Hepatocyte (in vitro differentiated cells): ENCODE measurements at regions not wholly inside any gene's neighbourhood (a gene's known extent, or its start where the extent isn't known, plus 50 kb on each side); places are given as distances from the start of the nearest gene placed in this dataset.

Experiments
- EZH2 ChIP-seq: fragments of 200-600 bp; sonication (generic); IDR thresholded peaks from 2 replicates; pipeline ENCODE4 v1.6.1; 2016; ENCODE audit warnings: antibody characterized with exemption, mild to moderate bottlenecking, borderline replicate concordance
- TF ChIP-seq, protein P1 (sequence below): fragments of 200-600 bp; sonication (generic); IDR thresholded peaks from 2 replicates; pipeline ENCODE4 v1.5.1; 2016; ENCODE audit warnings: antibody characterized with exemption, mild to moderate bottlenecking; ENCODE audit not compliant: poor library complexity

DNA sequence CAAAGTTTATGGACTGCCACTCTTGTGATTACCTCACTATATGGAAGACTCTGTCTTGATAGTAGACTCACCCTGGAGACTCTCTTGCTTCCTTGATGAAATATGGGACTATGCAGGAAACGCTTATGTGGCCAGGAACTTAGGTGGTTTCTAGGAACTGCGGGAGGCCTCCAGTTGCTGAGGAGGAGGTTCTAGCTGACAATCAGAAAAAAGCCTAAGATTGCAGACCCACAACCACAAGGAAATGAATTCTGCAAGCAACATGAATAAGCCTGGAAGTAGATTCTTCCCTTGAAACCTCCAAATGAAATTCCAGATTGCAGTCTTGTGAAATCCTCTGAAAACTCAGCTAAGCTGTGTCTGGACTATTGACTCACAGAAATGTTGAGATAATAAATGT is 88.9 kb upstream of the COL11A1 start:
- no peak for TF ChIP-seq EZH2
- TF ChIP-seq, protein P1, sequence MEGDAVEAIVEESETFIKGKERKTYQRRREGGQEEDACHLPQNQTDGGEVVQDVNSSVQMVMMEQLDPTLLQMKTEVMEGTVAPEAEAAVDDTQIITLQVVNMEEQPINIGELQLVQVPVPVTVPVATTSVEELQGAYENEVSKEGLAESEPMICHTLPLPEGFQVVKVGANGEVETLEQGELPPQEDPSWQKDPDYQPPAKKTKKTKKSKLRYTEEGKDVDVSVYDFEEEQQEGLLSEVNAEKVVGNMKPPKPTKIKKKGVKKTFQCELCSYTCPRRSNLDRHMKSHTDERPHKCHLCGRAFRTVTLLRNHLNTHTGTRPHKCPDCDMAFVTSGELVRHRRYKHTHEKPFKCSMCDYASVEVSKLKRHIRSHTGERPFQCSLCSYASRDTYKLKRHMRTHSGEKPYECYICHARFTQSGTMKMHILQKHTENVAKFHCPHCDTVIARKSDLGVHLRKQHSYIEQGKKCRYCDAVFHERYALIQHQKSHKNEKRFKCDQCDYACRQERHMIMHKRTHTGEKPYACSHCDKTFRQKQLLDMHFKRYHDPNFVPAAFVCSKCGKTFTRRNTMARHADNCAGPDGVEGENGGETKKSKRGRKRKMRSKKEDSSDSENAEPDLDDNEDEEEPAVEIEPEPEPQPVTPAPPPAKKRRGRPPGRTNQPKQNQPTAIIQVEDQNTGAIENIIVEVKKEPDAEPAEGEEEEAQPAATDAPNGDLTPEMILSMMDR, result no peak
